ENCODE measurements at regions not wholly inside any gene's neighbourhood (a gene's known extent, or its start where the extent isn't known, plus 50 kb on each side); places are given as distances from the start of the nearest gene placed in this dataset.
"Not testable (repeated sequence)": the region's sequence is repeated elsewhere in the genome, so short reads cannot be mapped to it uniquely, and the experiment has no call there.

- DNase-seq: no peak
Measured at GRCh38 chr2:36302911-36303310, 52.7 kb upstream of the CRIM1 start.

- DNase-seq: no peak
Measured at GRCh38 chr2:36301843-36302242, 53.7 kb upstream of the CRIM1 start.

- no peak for DNase-seq
Measured at GRCh38 chr2:36300697-36301096, 54.9 kb upstream of the CRIM1 start.

- no peak for DNase-seq
Measured at GRCh38 chr2:36296798-36297197, 58.8 kb upstream of the CRIM1 start.

GRCh38 chr2:36294316-36294721 is 61.3 kb upstream of the CRIM1 start:
- no peak for DNase-seq

DNA sequence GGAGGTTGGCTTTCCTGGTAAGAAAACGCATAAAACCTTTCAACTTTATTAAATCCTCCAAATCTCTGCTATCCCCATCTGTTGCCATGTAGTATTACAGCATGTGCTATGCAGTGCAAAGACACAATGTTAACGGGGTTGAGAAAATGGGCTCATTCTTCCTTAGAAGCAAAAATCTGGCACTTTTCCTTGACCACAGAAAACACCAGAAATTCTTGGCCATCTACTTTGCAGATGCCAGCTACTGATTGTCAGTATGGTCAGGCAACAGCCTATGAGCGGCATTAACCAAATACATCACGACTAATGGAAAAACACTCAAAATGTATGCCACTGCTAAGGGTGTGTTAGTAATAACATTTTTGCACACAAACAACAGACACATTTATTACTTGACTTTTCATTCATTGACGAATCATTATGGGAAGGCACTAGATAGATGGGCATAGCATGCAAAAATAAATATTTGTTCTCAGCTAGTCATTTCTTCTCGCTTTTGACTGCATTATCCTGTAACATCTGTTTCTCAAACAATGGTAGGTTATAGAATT is 65.2 kb upstream of the CRIM1 start:
- no peak for DNase-seq

- no peak for DNase-seq
Measured at GRCh38 chr2:36289731-36290130, 65.8 kb upstream of the CRIM1 start.

DNA sequence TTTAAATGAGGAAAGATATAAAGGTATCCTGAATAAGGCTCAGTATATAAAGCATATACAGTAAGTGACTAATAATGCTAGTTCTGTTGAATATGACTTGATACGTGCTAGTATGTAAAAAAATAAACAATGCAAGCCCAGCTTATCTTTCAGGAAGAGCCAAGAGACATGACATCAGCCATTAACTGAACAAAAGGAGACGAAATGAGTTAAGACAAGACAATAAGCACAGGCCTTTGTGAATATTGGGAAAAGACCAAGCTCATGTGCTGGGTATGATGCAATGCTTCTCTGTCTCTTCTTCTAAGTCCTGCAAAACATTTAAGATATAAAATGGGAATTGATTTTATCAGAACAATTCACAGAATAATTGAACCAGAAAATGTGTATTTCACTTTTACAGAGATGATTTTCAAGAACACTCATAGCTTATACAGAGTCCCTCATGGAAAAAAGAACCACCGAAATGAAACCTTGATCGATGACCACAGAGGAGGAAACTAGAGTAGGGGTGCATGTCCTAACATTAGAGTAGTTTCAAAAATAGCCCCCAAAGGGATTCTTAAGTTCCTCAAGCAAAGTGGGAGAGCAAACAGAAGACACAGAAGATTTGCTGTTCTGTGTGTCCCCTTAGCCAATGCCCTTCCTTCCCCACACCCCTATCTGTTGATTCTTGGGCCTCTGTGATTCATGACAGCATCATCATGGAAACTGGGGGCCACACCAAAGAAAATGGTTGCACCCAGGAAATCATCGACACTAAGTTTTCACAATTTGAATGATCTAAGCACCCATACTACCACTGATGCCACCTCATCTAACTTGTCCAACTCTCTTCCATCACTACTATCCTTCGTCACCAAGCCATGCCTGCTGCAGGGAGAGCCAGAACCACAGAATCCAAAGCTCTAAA is 68.0 kb upstream of the CRIM1 start:
- DNase-seq: no peak

- DNase-seq: not testable (repeated sequence)
Measured at GRCh38 chr2:36279506-36279905, 76.1 kb upstream of the CRIM1 start.

DNA sequence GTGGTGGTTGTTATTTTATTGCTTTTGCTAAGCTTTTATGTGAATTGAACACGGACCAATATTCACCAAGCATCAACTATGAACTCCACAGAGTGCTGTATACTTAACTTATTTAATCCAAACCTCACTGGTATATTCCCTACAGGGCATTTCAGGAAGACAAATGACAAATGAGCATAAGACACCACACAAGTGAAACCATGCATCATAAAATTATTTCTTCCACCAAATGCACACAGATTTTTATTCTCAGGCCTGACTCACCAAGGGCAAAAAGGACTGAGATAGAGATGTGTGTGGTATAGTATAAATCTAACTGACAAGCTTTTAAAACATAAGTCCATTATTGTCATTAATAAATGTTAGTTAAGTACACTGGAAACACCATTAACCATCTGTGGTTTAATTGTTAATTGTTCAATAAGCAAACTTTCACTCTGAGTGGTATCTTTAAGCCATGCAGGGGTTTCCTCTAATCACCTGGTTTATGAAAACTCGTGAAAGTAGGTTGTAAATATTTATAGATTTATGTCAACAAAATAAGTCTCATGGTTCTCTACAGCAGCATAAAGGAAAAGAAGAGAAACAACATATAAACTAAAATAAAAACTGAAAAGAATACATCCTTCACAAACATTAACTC is 77.6 kb upstream of the CRIM1 start:
- no peak for DNase-seq

GRCh38 chr2:36277146-36277808 is 78.3 kb upstream of the CRIM1 start:
- DNase-seq: no peak

DNA sequence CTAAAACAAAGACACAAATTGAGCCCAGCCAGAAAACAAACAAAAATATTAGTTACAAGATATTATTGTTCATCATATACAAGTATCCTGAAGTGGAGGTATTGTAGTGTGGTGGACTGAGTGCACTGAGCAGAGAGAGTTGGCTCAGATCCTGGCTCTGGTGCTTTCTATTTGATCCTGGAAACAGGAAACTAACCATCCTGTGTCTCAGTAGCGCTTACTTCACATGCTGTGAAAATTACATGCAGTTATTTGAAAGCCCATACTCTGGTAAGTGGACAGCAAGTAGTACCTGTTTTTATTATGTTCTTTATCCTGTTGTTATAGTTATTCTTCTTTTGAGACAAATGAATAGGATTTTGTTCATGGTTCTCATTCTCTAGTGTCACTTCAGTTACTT is 84.3 kb upstream of the CRIM1 start:
- DNase-seq: no peak

DNA sequence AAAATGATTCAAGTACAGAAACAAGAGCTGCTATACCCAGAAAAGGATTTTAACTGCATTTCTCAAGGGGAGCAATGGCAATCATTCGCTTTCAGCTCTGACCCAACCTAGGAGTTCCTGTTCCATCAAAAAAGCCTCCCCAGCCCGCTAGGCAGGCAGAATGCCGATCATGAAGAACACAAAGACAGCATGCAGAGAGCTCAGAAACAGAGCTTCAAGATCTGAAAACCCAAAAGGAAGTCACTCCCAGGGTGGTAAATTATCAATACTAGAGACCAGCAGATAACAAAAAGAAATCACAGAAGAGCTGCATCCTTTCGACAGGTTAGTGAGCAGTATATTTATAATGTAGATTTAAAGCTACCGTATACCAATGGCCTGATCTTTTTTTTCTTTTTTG is 84.8 kb upstream of the CRIM1 start:
- no peak for DNase-seq

GRCh38 chr2:36267194-36267593 is 88.4 kb upstream of the CRIM1 start:
- DNase-seq: no peak

DNA sequence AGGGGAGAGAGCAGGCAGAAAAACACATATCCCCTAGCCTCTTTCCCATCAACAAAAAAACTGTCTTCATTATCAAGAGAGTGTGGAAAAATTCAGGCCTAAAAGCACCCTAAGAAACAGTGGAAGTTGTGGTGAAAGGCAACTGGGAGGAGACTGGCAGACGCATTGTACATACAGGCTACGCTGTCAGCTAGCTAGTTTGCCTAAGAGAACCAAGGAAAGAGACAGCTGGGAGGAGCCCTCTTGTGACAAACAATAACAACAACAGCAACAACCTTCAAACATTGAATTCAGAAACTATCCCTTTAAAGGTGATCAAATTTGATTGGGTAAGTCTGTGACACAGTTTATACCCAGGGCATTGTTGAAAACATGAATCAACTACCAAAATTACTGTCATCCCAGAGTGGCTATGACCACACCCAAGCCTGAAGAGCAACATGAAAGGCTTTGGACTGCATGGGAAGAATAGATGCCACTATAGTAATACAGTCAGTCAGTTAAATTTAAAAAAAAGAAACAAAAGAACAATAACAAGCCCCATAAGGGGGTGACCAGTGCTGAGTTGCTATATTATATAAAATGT is 88.9 kb upstream of the CRIM1 start:
- no peak for DNase-seq

DNA sequence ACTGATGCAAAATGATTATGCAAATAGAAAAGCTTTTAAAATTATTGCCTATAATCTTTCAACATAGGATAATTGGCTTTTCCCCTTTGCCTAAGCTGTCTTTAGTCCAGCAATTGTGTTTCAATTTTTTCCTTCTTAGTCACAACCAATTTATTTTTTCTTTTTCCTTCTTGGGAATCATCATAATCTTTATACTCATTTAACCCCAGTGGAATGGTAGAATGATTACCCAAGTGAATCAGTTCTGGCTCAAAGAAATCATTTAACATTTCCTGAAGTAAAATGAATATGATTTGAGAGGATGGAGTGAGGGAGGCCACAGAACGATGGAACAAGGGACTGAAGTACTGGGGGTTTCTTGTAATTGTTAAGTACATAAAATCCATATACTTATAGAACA is 93.0 kb upstream of the CRIM1 start:
- DNase-seq: no peak

DNA sequence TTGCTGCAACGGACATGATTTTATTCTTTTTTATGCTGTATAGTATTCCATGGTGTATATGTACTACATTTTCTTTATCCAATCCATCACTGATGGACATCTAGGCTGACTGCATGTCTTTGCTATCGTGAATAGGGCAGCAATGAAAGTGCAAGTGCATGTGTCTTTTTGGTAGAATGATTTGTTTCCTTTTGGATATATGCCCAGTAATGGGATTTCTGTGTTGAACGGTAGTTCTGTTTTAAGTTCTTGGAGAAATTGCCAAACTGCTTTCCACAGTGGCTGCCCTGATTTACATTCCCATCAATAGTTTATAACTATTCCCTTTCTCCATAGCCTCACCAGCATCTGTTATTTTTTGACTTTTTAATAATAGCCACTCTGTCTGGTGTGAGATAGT is 99.7 kb upstream of the CRIM1 start:
- no peak for DNase-seq

GRCh38 chr2:36253086-36253485 is 102.5 kb upstream of the CRIM1 start:
- no peak for DNase-seq

GRCh38 chr2:36246320-36246990 is 109.1 kb upstream of the CRIM1 start:
- DNase-seq: no peak

GRCh38 chr2:36245651-36246050 is 109.9 kb upstream of the CRIM1 start:
- DNase-seq: no peak

DNA sequence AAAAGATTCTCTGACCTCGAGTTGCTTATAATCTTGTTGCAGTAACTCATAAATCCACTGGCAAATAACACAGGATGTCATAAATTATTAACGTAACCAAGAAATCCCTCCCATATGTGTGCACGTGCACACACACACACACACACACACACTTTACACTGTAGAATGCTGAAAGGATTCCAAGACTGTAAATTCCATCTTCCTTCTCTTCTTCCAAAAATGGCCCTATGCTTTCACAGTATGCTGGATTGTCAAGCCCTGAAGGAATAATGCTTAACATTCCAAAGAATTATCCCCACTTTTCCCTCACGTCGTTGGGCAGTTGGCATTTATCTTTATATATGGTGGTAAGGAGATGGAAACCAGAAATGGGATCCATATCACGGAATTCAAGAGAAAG is 117.5 kb upstream of the CRIM1 start:
- DNase-seq: no peak

DNA sequence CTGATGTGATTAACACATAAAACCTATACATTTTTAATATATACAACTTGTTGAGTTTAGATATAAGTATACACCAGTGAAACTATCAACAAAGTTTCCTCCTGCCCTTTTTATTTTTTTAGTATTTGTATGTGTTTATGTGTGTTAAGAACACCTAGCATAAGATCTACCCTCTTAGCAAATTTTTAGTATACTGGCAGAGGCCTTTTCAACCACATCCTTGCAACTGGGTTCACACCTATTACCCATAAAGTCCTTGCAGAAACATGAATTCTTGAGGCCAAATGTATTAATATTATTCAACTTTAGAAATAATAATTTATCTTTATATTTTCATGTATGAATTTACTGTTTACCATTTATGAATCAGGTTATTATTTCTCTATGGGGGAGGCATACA is 119.7 kb upstream of the CRIM1 start:
- DNase-seq: no peak

GRCh38 chr2:36235426-36235825 is 120.2 kb upstream of the CRIM1 start:
- DNase-seq: no peak

Data from NCI-H345 (cell line).